SK-N-SH (cell line): ENCODE measurements at regions not wholly inside any gene's neighbourhood (a gene's known extent, or its start where the extent isn't known, plus 50 kb on each side); places are given as distances from the start of the nearest gene placed in this dataset.

Experiments
- CHD2 ChIP-seq: fragments of 150-350 bp; IDR thresholded peaks from 2 replicates; pipeline ENCODE4 v1.6.1; 2018; ENCODE audit warnings: low read length; ENCODE audit not compliant: partially characterized antibody
- GABPA ChIP-seq: IDR thresholded peaks from 2 replicates; pipeline ENCODE4 v1.4.0; 2012; ENCODE audit warnings: low read depth, mild to moderate bottlenecking
- TCF12 ChIP-seq: IDR thresholded peaks from 2 replicates; pipeline ENCODE4 v1.4.0; 2012
- TF ChIP-seq, protein P1 (sequence below): fragments of 200-600 bp; sonication (generic); IDR thresholded peaks from 2 replicates; pipeline ENCODE4 v1.6.1; 2017; ENCODE audit warnings: antibody characterized with exemption, mild to moderate bottlenecking, moderate library complexity

DNA sequence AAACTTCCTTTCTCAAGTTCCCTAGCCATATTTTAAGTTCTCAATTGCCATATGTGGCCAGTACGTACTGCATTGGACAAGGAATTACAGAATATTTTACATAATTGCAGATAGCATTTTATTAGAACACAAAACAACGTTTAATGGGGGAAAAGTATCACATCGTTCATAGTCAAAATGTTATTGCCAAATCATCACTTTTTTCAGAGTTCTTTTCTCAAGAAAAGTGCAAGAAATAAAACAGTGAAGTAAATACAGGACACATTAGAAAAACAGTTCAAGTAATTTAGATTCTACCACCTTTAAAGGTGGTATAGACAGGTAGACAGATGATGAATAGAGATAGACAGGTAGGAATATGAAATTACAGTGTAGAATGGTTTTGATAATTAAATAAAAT is 479.1 kb upstream of the NCAM2 start:
- TF ChIP-seq, protein P1, sequence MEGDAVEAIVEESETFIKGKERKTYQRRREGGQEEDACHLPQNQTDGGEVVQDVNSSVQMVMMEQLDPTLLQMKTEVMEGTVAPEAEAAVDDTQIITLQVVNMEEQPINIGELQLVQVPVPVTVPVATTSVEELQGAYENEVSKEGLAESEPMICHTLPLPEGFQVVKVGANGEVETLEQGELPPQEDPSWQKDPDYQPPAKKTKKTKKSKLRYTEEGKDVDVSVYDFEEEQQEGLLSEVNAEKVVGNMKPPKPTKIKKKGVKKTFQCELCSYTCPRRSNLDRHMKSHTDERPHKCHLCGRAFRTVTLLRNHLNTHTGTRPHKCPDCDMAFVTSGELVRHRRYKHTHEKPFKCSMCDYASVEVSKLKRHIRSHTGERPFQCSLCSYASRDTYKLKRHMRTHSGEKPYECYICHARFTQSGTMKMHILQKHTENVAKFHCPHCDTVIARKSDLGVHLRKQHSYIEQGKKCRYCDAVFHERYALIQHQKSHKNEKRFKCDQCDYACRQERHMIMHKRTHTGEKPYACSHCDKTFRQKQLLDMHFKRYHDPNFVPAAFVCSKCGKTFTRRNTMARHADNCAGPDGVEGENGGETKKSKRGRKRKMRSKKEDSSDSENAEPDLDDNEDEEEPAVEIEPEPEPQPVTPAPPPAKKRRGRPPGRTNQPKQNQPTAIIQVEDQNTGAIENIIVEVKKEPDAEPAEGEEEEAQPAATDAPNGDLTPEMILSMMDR, result no peak
- TF ChIP-seq CHD2 (no peak), TCF12 (no peak), GABPA (no peak)
